ENCODE measurements at regions not wholly inside any gene's neighbourhood (a gene's known extent, or its start where the extent isn't known, plus 50 kb on each side); places are given as distances from the start of the nearest gene placed in this dataset.

DNA sequence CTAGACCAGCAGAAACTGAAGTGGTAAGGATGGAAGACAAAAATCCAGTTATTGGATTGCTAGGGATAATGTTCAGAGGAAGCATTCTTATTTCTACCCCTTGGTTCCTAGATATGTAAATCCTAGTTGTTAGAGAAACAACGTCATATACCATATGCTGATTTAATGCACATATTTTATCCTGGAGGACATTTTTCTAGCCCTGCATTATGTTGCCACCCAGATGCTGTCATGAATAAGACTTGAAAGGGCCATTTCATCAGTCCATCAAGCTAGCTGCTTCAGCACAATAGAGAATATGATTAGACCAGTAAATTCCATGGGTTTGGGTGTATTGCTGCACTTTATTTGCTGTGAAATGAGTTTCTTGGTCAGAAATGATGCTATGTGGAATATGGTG, 1736.4 kb downstream of the MAT2B start:
- DNase-seq (ENCODE audit: low spot score) = no peak

DNA sequence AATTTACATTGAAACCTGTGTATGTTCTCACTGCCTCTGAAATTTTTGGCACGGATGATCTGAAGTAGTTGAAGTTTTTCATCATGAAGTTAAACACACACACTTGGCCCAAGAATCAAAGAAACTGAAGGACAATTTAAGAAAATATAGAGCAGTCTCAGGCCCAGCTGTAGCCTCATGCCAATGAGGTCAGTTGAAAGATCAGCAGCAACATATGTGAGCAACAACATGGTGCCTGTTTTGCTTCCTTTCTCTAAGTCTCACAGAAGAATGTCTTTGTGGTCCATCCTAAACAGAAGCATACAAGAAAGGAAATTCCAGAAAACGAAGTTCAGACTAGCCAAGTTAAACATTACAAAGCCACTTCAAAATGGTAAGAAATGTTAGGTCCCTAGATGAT, 1737.2 kb downstream of the MAT2B start:
- TF ChIP-seq, protein P1, sequence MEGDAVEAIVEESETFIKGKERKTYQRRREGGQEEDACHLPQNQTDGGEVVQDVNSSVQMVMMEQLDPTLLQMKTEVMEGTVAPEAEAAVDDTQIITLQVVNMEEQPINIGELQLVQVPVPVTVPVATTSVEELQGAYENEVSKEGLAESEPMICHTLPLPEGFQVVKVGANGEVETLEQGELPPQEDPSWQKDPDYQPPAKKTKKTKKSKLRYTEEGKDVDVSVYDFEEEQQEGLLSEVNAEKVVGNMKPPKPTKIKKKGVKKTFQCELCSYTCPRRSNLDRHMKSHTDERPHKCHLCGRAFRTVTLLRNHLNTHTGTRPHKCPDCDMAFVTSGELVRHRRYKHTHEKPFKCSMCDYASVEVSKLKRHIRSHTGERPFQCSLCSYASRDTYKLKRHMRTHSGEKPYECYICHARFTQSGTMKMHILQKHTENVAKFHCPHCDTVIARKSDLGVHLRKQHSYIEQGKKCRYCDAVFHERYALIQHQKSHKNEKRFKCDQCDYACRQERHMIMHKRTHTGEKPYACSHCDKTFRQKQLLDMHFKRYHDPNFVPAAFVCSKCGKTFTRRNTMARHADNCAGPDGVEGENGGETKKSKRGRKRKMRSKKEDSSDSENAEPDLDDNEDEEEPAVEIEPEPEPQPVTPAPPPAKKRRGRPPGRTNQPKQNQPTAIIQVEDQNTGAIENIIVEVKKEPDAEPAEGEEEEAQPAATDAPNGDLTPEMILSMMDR (IDR thresholded peaks at IDR 0.05; ENCODE audit: extremely low read depth, missing control alignments) = no peak
- no peak for DNase-seq (ENCODE audit: low spot score)

More for the DNA sequence above, 1736.4 kb downstream of the MAT2B start:
- TF ChIP-seq, protein P1 (IDR thresholded peaks at IDR 0.05; ENCODE audit: extremely low read depth, missing control alignments) = no peak

- no peak for DNase-seq (ENCODE audit: low spot score)
- TF ChIP-seq, protein P1 (IDR thresholded peaks at IDR 0.05; ENCODE audit: extremely low read depth, missing control alignments) = no peak
These were observed 1739.0 kb downstream of the MAT2B start for GRCh38 chr5:165244407-165244806.

GRCh38 chr5:165258197-165258771, 1752.9 kb downstream of the MAT2B start:
- DNase-seq (ENCODE audit: low spot score) = no peak
- TF ChIP-seq, protein P1 (IDR thresholded peaks at IDR 0.05; ENCODE audit: extremely low read depth, missing control alignments) = no peak

- no peak for DNase-seq (ENCODE audit: low spot score)
- TF ChIP-seq, protein P1 (IDR thresholded peaks at IDR 0.05; ENCODE audit: extremely low read depth, missing control alignments) = no peak
These were observed 1755.0 kb downstream of the MAT2B start for GRCh38 chr5:165260426-165260825.

GRCh38 chr5:165263536-165263935, 1758.1 kb downstream of the MAT2B start:
- no peak for DNase-seq (ENCODE audit: low spot score)
- TF ChIP-seq, protein P1 (IDR thresholded peaks at IDR 0.05; ENCODE audit: extremely low read depth, missing control alignments) = no peak

DNA sequence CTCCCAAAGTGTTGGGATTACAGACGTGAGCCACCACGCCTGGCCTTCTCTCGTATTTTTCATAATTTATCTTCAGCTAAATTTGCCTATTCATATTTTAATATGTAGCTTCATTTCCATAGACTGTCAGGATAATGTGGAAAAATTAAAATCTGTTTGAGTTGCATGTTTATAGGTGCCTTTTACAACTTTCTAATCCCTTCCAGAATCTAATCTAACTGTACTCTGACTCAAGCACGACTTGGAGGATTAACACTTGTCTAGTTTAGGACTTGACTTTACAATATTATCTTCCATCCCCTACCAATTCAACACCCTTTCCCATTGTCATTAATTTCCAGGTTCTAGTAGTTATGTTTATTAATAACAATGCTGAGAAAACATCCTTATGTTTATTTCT, 1761.5 kb downstream of the MAT2B start:
- TF ChIP-seq, protein P1 (IDR thresholded peaks at IDR 0.05; ENCODE audit: extremely low read depth, missing control alignments) = no peak

More for the DNA sequence above, 1761.5 kb downstream of the MAT2B start:
- DNase-seq (ENCODE audit: low spot score) = no peak
